ENCODE measurements at regions not wholly inside any gene's neighbourhood (a gene's known extent, or its start where the extent isn't known, plus 50 kb on each side); places are given as distances from the start of the nearest gene placed in this dataset.

DNA sequence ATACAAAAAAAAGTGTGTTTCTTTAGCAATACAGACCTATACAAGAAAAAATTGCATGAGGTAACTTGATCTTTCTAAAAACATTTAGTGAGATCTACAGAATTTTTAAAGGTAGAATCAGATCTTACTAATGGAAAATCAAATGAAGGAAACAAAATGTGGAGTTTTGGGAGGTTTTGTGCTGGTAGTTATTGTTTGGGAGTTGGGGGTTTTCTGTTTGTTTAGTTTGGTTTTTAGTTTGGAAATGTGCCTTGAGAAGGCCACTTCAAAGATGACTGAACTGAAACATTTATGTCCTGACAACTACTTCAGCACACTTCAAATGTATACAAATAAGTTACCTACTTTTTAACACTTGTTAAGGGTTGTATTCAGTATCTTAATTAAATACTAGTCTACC is 280.1 kb downstream of the NR2F1-AS1 start:
- no peaks in the 10 kb centered on the region for H3K36me3 Mint-ChIP-seq (ENCODE audit: low read depth)

DNA sequence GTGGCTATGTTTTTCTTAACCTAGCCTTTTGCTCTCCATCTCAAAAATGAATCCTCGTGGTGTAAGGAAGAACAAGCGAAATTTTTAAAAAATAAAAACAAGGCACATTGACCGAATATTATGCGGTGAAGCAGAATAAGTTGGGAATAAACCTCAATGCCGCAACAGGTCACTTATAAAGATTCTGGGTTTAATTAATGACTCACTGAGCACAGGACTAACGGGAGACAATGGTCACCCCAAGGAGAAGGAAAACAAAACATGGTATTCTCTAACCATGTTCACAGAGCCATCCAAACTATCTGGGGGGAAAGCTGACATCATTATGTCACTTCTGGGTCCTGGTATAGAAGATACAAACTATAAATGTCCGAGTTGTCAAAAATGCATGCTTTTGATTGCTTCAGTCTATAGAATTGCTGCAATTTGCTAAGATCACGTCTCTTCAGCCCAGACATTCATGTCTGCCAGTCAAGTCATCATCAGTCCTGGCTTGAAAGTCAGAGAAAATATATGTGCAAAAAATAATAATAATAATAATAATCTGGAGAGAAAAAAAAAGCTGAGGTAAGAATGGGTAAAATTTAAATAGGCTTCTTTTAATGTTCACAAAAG is 280.6 kb downstream of the NR2F1-AS1 start:
- H3K27me3 Mint-ChIP-seq: no peaks in the 10 kb centered on the region
- no peaks in the 10 kb centered on the region for H3K4me1 Mint-ChIP-seq (ENCODE audit: low read depth)
- no peaks in the 10 kb centered on the region for H3K9me3 Mint-ChIP-seq
- H3K4me3 Mint-ChIP-seq: no peak overlapping the region
- H3K27ac Mint-ChIP-seq: no peak overlapping the region
- no peaks in the 10 kb centered on the region for H3K36me3 Mint-ChIP-seq (ENCODE audit: low read depth)

More for the DNA sequence above, 280.1 kb downstream of the NR2F1-AS1 start:
- Mint-ChIP-seq H3K27ac (no peak overlapping the region), H3K27me3 (no peaks in the 10 kb centered on the region), H3K9me3 (no peaks in the 10 kb centered on the region), H3K4me3 (no peak overlapping the region), H3K4me1 (ENCODE audit: low read depth) (no peaks in the 10 kb centered on the region)

GRCh38 chr5:93299681-93300308 is 281.2 kb downstream of the NR2F1-AS1 start:
- no peak overlapping the region for H3K27ac Mint-ChIP-seq
- no peaks in the 10 kb centered on the region for H3K4me1 Mint-ChIP-seq (ENCODE audit: low read depth)
- no peaks in the 10 kb centered on the region for H3K36me3 Mint-ChIP-seq (ENCODE audit: low read depth)
- no peak overlapping the region for H3K4me3 Mint-ChIP-seq
- H3K9me3 Mint-ChIP-seq: no peaks in the 10 kb centered on the region
- no peaks in the 10 kb centered on the region for H3K27me3 Mint-ChIP-seq

- H3K27me3 Mint-ChIP-seq: no peaks in the 10 kb centered on the region
- H3K9me3 Mint-ChIP-seq: no peaks in the 10 kb centered on the region
- H3K4me3 Mint-ChIP-seq: no peak overlapping the region
- no peaks in the 10 kb centered on the region for H3K4me1 Mint-ChIP-seq (ENCODE audit: low read depth)
- H3K36me3 Mint-ChIP-seq (ENCODE audit: low read depth): no peaks in the 10 kb centered on the region
- H3K27ac Mint-ChIP-seq: no peak overlapping the region
These were observed 283.9 kb downstream of the NR2F1-AS1 start for GRCh38 chr5:93297116-93297515.

- Mint-ChIP-seq H3K9me3 (no peaks in the 10 kb centered on the region), H3K4me3 (no peak overlapping the region), H3K27me3 (no peaks in the 10 kb centered on the region), H3K27ac (no peak overlapping the region), H3K4me1 (ENCODE audit: low read depth) (no peaks in the 10 kb centered on the region), H3K36me3 (ENCODE audit: low read depth) (no peaks in the 10 kb centered on the region)
These were observed 284.7 kb downstream of the NR2F1-AS1 start for GRCh38 chr5:93296338-93296737.

DNA sequence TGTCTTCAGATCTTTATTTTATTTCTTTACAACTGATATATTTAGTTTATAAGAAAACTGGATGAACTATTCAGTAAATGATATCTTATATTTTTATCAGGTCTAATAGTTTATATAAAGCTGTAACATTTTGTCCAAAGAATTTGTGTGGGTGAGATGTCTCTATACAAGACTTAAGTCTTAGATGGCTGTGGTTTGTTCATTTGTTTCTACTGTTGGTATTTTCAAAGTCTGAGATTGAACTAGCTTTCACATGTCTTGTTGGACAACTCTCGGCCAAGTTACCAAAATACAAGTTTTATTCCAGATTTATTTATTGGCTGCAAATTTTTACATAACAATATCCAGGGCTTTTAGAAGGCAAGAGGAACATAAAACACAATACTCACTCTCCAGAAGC is 286.0 kb downstream of the NR2F1-AS1 start:
- no peak overlapping the region for H3K27ac Mint-ChIP-seq
- H3K9me3 Mint-ChIP-seq: no peaks in the 10 kb centered on the region
- no peak overlapping the region for H3K4me3 Mint-ChIP-seq
- no peaks in the 10 kb centered on the region for H3K36me3 Mint-ChIP-seq (ENCODE audit: low read depth)
- H3K27me3 Mint-ChIP-seq: no peaks in the 10 kb centered on the region
- no peaks in the 10 kb centered on the region for H3K4me1 Mint-ChIP-seq (ENCODE audit: low read depth)

DNA sequence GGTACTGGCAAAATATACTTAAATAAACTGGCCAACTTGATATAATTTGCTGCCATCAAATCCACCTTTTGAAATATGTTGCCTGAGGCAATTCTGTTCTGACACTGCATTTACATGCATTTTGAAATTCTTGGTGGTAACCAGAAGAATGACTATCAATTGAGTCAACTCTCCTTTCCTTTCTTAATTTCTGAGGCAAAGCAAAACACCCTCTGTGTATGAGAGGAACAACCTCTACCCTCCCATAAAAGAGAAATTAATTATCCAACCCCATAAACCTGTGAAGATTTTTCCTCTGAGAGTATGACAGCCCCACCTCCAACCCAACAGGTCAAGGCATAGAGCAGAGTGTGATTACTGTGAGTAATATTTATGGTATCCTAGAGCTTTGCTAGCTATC is 286.8 kb downstream of the NR2F1-AS1 start:
- Mint-ChIP-seq H3K9me3 (no peaks in the 10 kb centered on the region), H3K27me3 (no peaks in the 10 kb centered on the region), H3K4me3 (no peak overlapping the region), H3K27ac (no peak overlapping the region), H3K36me3 (ENCODE audit: low read depth) (no peaks in the 10 kb centered on the region), H3K4me1 (ENCODE audit: low read depth) (no peaks in the 10 kb centered on the region)

- H3K27ac Mint-ChIP-seq: no peak overlapping the region
- H3K4me1 Mint-ChIP-seq (ENCODE audit: low read depth): no peaks in the 10 kb centered on the region
- no peak overlapping the region for H3K4me3 Mint-ChIP-seq
- H3K9me3 Mint-ChIP-seq: peaks cover 6% of the 10 kb centered on the region
- H3K36me3 Mint-ChIP-seq (ENCODE audit: low read depth): no peaks in the 10 kb centered on the region
- no peaks in the 10 kb centered on the region for H3K27me3 Mint-ChIP-seq
These were observed 291.1 kb downstream of the NR2F1-AS1 start for GRCh38 chr5:93289942-93290341.

DNA sequence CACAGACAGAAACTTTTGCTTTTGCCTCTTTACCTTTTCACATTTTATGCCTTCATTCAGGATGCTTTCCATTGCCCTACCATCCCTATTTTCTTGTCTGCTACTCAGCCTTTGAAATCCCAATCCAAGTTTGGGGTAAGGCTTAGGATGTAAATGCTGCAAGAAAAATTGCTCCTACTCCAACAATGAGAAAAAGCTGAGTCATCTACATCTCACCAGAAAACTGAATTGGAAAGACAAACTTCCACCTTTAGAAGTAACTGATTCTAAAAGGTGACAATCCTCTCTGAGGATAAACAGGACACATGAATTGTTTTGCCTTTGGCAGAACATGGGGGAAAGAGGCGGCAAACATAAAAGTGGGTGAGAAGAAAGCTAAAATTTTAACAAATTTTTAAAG is 295.6 kb downstream of the NR2F1-AS1 start:
- Mint-ChIP-seq H3K36me3 (ENCODE audit: low read depth) (no peaks in the 10 kb centered on the region), H3K27ac (no peak overlapping the region), H3K4me3 (no peak overlapping the region), H3K4me1 (ENCODE audit: low read depth) (no peaks in the 10 kb centered on the region), H3K9me3 (peaks cover 6% of the 10 kb centered on the region), H3K27me3 (no peaks in the 10 kb centered on the region)

- no peak overlapping the region for H3K27ac Mint-ChIP-seq
- H3K27me3 Mint-ChIP-seq: no peaks in the 10 kb centered on the region
- no peak overlapping the region for H3K4me3 Mint-ChIP-seq
- H3K36me3 Mint-ChIP-seq (ENCODE audit: low read depth): no peaks in the 10 kb centered on the region
- H3K4me1 Mint-ChIP-seq (ENCODE audit: low read depth): no peaks in the 10 kb centered on the region
- peaks cover 4% of the 10 kb centered on the region for H3K9me3 Mint-ChIP-seq
These were observed 298.8 kb downstream of the NR2F1-AS1 start for GRCh38 chr5:93281980-93282772.

GRCh38 chr5:93280518-93280917 is 300.5 kb downstream of the NR2F1-AS1 start:
- Mint-ChIP-seq H3K27me3 (no peaks in the 10 kb centered on the region), H3K4me1 (ENCODE audit: low read depth) (no peaks in the 10 kb centered on the region), H3K9me3 (no peaks in the 10 kb centered on the region), H3K4me3 (no peak overlapping the region), H3K36me3 (ENCODE audit: low read depth) (no peaks in the 10 kb centered on the region), H3K27ac (no peak overlapping the region)

DNA sequence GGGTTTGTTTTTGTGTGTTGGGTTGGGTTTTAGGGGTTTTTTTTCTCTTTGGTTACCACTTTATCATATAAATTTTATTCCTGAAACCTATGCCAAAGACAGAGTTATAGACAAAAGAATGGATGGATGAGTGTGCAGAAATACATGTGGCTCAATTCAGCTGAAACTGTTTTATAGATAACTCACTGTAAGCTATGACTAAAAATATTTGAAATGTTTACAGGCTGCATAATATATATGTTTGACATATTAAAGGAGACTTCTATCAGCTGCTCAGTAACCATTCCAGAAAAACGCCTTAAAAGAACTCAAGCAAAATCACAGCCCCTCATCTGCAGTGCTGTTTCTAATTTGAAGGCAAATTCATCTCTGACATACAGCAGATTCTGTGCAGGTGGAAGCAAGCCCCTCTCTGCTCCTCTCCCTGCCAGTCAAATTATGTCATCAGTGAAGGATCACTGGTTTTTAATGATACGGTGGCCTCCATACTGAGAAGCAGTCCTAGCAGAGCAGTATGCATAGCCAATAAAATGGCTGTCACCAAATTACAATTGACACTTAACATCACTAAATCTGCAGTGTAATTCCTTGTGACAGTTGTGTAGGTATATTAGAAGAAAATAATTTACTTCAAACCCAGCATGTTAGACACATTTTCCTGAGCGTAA is 301.6 kb downstream of the NR2F1-AS1 start:
- Mint-ChIP-seq H3K27ac (no peak overlapping the region), H3K27me3 (no peaks in the 10 kb centered on the region)

GRCh38 chr5:93278896-93279295 is 302.1 kb downstream of the NR2F1-AS1 start:
- H3K9me3 Mint-ChIP-seq: no peaks in the 10 kb centered on the region
- H3K4me3 Mint-ChIP-seq: no peak overlapping the region
- no peaks in the 10 kb centered on the region for H3K27me3 Mint-ChIP-seq
- no peak overlapping the region for H3K27ac Mint-ChIP-seq
- no peaks in the 10 kb centered on the region for H3K36me3 Mint-ChIP-seq (ENCODE audit: low read depth)
- no peaks in the 10 kb centered on the region for H3K4me1 Mint-ChIP-seq (ENCODE audit: low read depth)

More for the DNA sequence above, 301.6 kb downstream of the NR2F1-AS1 start:
- Mint-ChIP-seq H3K9me3 (no peaks in the 10 kb centered on the region), H3K4me3 (no peak overlapping the region), H3K4me1 (ENCODE audit: low read depth) (no peaks in the 10 kb centered on the region), H3K36me3 (ENCODE audit: low read depth) (no peaks in the 10 kb centered on the region)

- no peak overlapping the region for H3K4me3 Mint-ChIP-seq
- no peaks in the 10 kb centered on the region for H3K36me3 Mint-ChIP-seq (ENCODE audit: low read depth)
- H3K4me1 Mint-ChIP-seq (ENCODE audit: low read depth): no peaks in the 10 kb centered on the region
- no peaks in the 10 kb centered on the region for H3K9me3 Mint-ChIP-seq
- no peaks in the 10 kb centered on the region for H3K27me3 Mint-ChIP-seq
- H3K27ac Mint-ChIP-seq: no peak overlapping the region
These were observed 304.0 kb downstream of the NR2F1-AS1 start for GRCh38 chr5:93277051-93277450.

DNA sequence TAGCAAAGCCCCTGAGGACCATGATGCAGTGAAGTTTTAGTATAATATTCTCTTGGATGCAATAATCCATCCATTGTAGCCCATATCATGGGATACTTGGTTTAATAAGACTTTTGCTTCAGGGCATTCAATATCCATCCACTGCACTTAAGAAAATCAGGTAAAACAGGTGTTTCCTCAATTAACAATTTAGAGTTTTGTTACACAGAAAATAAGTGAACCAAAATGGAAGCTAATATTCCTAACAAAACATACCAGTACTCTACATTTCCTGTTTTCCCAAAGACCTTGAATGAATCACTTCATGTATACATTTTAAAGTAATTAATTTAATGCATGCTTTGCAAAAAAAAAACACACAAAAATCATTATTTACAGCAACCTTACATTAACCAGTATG is 305.6 kb downstream of the NR2F1-AS1 start:
- no peaks in the 10 kb centered on the region for H3K9me3 Mint-ChIP-seq
- H3K27me3 Mint-ChIP-seq: no peaks in the 10 kb centered on the region
- no peak overlapping the region for H3K4me3 Mint-ChIP-seq
- H3K36me3 Mint-ChIP-seq (ENCODE audit: low read depth): no peaks in the 10 kb centered on the region
- H3K27ac Mint-ChIP-seq: no peak overlapping the region
- H3K4me1 Mint-ChIP-seq (ENCODE audit: low read depth): no peaks in the 10 kb centered on the region

All from stimulated activated naive CD8-positive, alpha-beta T cell treated with anti-CD3 and anti-CD28 coated beads, Interleukin-15, Interleukin-2, amounts not matched to agents 100 ng/mL and 50 ng/mL, for 24 hours (primary cell).